GM13976 (cell line): ENCODE measurements at regions not wholly inside any gene's neighbourhood (a gene's known extent, or its start where the extent isn't known, plus 50 kb on each side); places are given as distances from the start of the nearest gene placed in this dataset.
A peak's percentile ranks its signal among the peaks of the same experiment; 100 is the strongest.

Experiments used
- DNase-seq: peaks from one replicate; pipeline ENCODE4 v3.0.0; 2012; ENCODE audit warnings: low spot score
- CTCF ChIP-seq: IDR thresholded peaks from 2 replicates; pipeline ENCODE4 v1.5.1; 2012; ENCODE audit warnings: borderline replicate concordance, mild to moderate bottlenecking; ENCODE audit not compliant: insufficient read depth; ENCODE audit errors: extremely low read depth, missing control alignments, control extremely low read depth
- in situ Hi-C: fragments of 300-500 bp; cut with MboI; formaldehyde crosslinking; loops from one replicate; pipeline ENCODE4 v1.12.0; 2022; ENCODE audit warnings: low sequenced_read_pairs, mixed read lengths, inconsistent platforms; ENCODE audit not compliant: unreplicated experiment

- TF ChIP-seq CTCF: peak; percentile 96
These were observed 51.1 kb upstream of the EDEM3 start for GRCh38 chr1:184805667-184806295.

More at GRCh38 chr1:184805667-184806295, 51.1 kb upstream of the EDEM3 start:
- peak; percentile 75 for DNase-seq
- in situ Hi-C loops: loop anchor here (10.0 to 25.0 kb wide), 2 partner anchors 349 to 882 kb away; partner anchors contain the start of genes SWT1 and TRMT1L
